Cardiac fibroblast (primary cell): ENCODE measurements at regions not wholly inside any gene's neighbourhood (a gene's known extent, or its start where the extent isn't known, plus 50 kb on each side); places are given as distances from the start of the nearest gene placed in this dataset.

Source experiments
- DNase-seq, 2 donors: peaks; one replicate each; pipeline versions ENCODE4 v3.0.0 to v3.0.0-alpha.2; 2010; ENCODE audit warnings: low read depth in 2 of 2
- H3K4me3 ChIP-seq, 2 donors: replicated peaks in 1 of 2; 1 replicate in 1 of 2; 2 replicates in 1 of 2; pipeline ENCODE4 v1.5.1; 2011; ENCODE audit warnings: low read depth in 2 of 2, low read length in 2 of 2, mild to moderate bottlenecking in 2 of 2, moderate library complexity in 1 of 2
- TF ChIP-seq, protein P1 (sequence below): IDR thresholded peaks from one replicate; pipeline ENCODE4 v1.5.1; 2011; ENCODE audit warnings: low read depth, mild to moderate bottlenecking, low read length, inconsistent platforms

DNA sequence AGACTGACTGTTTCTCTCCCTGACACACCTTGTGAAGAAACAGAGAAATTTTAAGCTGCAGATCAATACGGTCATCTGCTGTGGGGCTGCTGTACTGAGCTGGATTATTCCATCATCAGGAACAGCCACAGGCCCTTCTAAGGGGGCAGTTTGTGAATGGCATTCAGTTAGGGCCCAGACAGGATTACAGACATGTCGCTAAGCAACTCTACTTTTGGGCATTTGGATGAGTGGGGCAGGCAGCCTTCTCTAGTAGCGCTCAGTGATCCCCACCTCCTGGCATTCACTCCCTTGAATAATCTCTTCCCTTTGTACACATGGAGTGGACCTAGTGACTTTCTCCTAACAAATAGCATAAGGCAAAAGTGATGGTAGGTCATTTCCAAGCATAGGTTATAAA is 144.4 kb upstream of the RARB start:
- H3K4me3 ChIP-seq: no peak overlapping the region
- DNase-seq: no peak
- TF ChIP-seq, protein P1, sequence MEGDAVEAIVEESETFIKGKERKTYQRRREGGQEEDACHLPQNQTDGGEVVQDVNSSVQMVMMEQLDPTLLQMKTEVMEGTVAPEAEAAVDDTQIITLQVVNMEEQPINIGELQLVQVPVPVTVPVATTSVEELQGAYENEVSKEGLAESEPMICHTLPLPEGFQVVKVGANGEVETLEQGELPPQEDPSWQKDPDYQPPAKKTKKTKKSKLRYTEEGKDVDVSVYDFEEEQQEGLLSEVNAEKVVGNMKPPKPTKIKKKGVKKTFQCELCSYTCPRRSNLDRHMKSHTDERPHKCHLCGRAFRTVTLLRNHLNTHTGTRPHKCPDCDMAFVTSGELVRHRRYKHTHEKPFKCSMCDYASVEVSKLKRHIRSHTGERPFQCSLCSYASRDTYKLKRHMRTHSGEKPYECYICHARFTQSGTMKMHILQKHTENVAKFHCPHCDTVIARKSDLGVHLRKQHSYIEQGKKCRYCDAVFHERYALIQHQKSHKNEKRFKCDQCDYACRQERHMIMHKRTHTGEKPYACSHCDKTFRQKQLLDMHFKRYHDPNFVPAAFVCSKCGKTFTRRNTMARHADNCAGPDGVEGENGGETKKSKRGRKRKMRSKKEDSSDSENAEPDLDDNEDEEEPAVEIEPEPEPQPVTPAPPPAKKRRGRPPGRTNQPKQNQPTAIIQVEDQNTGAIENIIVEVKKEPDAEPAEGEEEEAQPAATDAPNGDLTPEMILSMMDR: no peak

DNA sequence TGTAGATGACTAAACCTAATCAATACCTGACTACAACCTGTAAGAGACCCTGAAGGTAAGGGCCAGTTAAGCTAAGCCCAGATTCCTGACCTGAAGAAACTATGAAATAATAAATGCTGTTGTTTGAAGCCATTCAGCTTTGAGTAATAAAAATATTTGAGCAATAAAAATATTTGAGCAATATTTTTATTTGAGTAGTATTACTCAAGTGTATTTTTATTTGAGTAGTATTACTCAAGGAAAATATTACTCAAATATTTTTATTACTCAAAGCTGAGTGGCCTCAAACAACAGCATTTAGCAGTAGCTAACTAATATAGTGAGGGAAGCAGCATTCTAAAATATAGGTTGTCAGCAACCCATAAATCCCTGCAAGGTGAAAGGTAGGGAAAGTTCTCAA is 143.8 kb upstream of the RARB start:
- peak in 1 of 2 donors; percentile 7 for DNase-seq
- TF ChIP-seq, protein P1: no peak
- no peak overlapping the region for H3K4me3 ChIP-seq

DNA sequence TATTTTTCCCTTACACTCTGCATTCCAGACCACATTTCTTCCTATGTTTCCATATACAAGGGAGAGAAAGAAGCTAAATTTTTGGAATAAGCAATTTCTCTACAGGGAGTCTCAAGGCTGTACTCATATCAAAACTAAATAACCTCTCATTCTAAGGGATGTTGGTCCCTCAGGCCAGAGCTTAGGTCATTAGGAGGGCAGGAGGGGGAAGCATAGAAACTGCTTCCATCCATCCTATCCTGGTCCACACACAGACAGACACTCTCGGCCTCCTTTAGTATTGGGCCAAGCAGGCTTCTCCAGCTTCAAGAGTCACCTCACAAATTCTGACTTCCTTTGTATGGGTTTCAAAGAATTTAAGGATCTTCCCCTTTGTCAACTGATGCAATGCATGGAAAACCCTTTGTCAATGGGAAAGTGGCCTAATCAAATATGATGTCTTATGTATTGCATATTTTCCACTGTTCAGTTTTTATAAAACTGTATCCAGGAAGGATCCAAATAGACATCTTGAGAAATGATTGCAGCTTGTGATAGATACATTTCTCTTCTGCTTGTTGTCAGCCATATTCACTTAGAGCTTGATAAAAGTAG is 140.7 kb upstream of the RARB start:
- no peak for DNase-seq

DNA sequence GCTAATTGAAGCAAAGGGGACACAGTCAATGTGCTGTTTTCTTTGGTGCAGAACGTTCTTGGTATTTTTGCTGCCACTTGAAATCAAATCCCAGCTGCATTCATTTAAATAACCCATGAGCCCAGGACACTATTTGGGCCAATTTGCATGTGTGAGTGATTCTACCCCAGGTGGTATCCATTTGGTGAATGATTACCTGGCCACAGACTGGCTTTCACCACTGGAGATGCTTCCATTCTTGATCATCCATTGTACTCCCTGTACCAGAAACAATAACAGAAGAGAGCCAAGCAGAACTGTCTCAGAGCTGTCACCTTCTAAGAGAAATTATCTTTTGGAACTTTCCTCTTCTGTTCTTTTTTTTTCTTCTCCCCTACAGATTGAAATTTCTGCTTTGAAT is 139.7 kb upstream of the RARB start:
- TF ChIP-seq, protein P1: no peak
- H3K4me3 ChIP-seq: no peak overlapping the region
- DNase-seq: no peak

More for the DNA sequence above, 140.7 kb upstream of the RARB start:
- TF ChIP-seq, protein P1: no peak
- H3K4me3 ChIP-seq: no peak overlapping the region

DNA sequence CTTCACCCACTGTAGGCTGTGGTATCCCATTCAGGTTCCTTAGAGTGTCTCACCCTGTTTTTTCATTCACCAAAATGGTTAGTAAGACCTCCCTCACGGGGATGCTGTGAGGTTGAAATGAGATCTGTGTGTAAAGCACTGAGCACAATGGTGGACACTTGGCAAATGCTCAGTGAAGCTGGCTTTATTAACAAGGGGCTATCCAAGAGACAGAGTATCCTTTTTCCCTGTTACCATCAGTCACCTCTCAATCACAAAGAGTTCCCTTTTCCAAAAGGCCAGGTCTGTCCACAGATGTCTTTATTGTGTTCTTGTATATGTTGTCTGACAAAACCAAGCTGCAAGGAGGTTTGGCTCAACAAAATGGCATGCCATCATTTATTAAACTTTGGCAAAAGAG is 138.9 kb upstream of the RARB start:
- TF ChIP-seq, protein P1: no peak
- no peak overlapping the region for H3K4me3 ChIP-seq
- DNase-seq: no peak

DNA sequence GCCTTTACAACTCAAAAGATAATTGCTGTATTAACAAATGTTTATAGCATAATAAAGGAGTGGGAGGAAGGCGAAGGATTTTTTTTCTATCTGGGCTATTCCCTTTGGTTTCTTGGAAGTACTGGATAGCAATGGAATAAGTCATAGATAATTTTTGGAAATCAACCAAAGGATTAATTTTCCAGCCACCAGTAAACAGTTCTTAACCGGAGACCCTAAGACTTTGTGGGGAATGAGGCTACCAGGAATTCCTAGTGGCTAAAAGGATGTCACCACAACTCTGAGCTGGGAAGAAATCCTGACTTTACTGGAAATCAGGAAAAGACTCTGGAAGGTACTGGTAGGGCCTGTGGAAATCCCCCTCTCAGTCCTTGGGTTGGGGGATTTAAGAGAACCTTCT is 138.4 kb upstream of the RARB start:
- no peak overlapping the region for H3K4me3 ChIP-seq
- no peak for DNase-seq
- TF ChIP-seq, protein P1: no peak

DNA sequence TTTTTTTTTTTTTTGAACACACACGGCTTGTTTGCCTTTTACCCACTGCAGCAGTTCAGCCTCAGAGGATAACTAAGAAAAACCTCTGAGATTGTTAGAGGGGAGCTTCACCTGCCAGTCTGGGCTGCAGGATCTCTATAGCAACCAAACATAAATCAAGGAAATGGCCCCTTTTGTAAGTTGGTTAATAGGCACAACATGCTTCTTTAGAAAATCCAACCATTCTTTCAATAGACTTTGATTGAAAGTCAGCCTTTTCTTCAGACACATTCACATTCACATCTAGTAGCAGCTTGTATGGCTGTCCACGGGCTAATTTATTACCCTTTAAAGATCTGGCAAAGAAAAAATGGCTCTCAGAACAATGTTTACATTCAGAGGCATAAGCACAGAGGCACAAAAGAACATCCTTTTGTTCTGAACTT is 136.6 kb upstream of the RARB start:
- no peak overlapping the region for H3K4me3 ChIP-seq
- no peak for DNase-seq
- TF ChIP-seq, protein P1: no peak
